Neural crest cell (in vitro differentiated cells): ENCODE measurements at regions not wholly inside any gene's neighbourhood (a gene's known extent, or its start where the extent isn't known, plus 50 kb on each side); places are given as distances from the start of the nearest gene placed in this dataset.

Source experiments
- DNase-seq: peaks from one replicate; pipeline ENCODE4 v3.0.0; 2021; ENCODE audit warnings: low read depth, mixed read lengths, low spot score
- H3K27ac Mint-ChIP-seq: one replicate; pipeline ENCODE4 v1.8.0; 2021; ENCODE audit warnings: mild to moderate bottlenecking, mixed read lengths; ENCODE audit not compliant: unreplicated experiment
- H3K27me3 Mint-ChIP-seq: 2 replicates; pipeline ENCODE4 v1.8.0; 2021; ENCODE audit warnings: low read depth, mild to moderate bottlenecking, mixed read lengths
- H3K36me3 Mint-ChIP-seq: 2 replicates; pipeline ENCODE4 v1.8.0; 2021; ENCODE audit warnings: low read depth, mild to moderate bottlenecking, mixed read lengths
- H3K4me1 Mint-ChIP-seq: 2 replicates; pipeline ENCODE4 v1.8.0; 2021; ENCODE audit warnings: mixed read lengths
- H3K4me3 Mint-ChIP-seq: one replicate; pipeline ENCODE4 v1.8.0; 2021; ENCODE audit warnings: mild to moderate bottlenecking, mixed read lengths
- H3K9me3 Mint-ChIP-seq: 2 replicates; pipeline ENCODE4 v1.8.0; 2021; ENCODE audit warnings: mixed read lengths
- CTCF ChIP-seq: fragments of 200-600 bp; sonication (generic); conservative IDR thresholded peaks from 2 replicates; pipeline ENCODE4 v1.5.0; 2021; ENCODE audit warnings: antibody characterized with exemption, mild to moderate bottlenecking

- Mint-ChIP-seq H3K4me3 (no peak overlapping the region), H3K36me3 (no peaks in the 10 kb centered on the region), H3K4me1 (peaks cover 9% of the 10 kb centered on the region), H3K9me3 (no peaks in the 10 kb centered on the region), H3K27ac (no peak overlapping the region), H3K27me3 (no peaks in the 10 kb centered on the region)
- no peak for DNase-seq
- TF ChIP-seq CTCF: no peak
Observed at GRCh38 chr12:89169321-89169720, 183.0 kb downstream of the DUSP6 start.

- H3K27ac Mint-ChIP-seq: no peak overlapping the region
- DNase-seq: no peak
- H3K27me3 Mint-ChIP-seq: no peaks in the 10 kb centered on the region
- H3K4me1 Mint-ChIP-seq: peaks cover 9% of the 10 kb centered on the region
- H3K4me3 Mint-ChIP-seq: no peak overlapping the region
- H3K9me3 Mint-ChIP-seq: no peaks in the 10 kb centered on the region
- no peak for TF ChIP-seq CTCF
- H3K36me3 Mint-ChIP-seq: no peaks in the 10 kb centered on the region
Observed at GRCh38 chr12:89167986-89168385, 184.3 kb downstream of the DUSP6 start.

GRCh38 chr12:89166525-89166934 is 185.8 kb downstream of the DUSP6 start:
- no peak for DNase-seq
- no peaks in the 10 kb centered on the region for H3K36me3 Mint-ChIP-seq
- H3K27ac Mint-ChIP-seq: no peak overlapping the region
- H3K9me3 Mint-ChIP-seq: no peaks in the 10 kb centered on the region
- H3K27me3 Mint-ChIP-seq: no peaks in the 10 kb centered on the region
- no peak overlapping the region for H3K4me3 Mint-ChIP-seq
- peaks cover 9% of the 10 kb centered on the region for H3K4me1 Mint-ChIP-seq
- no peak for TF ChIP-seq CTCF

GRCh38 chr12:89166121-89166520 is 186.2 kb downstream of the DUSP6 start:
- Mint-ChIP-seq H3K4me1 (peaks cover 9% of the 10 kb centered on the region), H3K27ac (no peak overlapping the region), H3K36me3 (no peaks in the 10 kb centered on the region), H3K27me3 (no peaks in the 10 kb centered on the region), H3K4me3 (no peak overlapping the region), H3K9me3 (no peaks in the 10 kb centered on the region)
- TF ChIP-seq CTCF: no peak
- DNase-seq: no peak

- H3K4me1 Mint-ChIP-seq: peaks cover 9% of the 10 kb centered on the region
- H3K36me3 Mint-ChIP-seq: no peaks in the 10 kb centered on the region
- H3K27me3 Mint-ChIP-seq: no peaks in the 10 kb centered on the region
- DNase-seq: no peak
- no peak overlapping the region for H3K27ac Mint-ChIP-seq
- H3K4me3 Mint-ChIP-seq: no peak overlapping the region
- TF ChIP-seq CTCF: no peak
- no peaks in the 10 kb centered on the region for H3K9me3 Mint-ChIP-seq
Observed at GRCh38 chr12:89165703-89166102, 186.6 kb downstream of the DUSP6 start.

DNA sequence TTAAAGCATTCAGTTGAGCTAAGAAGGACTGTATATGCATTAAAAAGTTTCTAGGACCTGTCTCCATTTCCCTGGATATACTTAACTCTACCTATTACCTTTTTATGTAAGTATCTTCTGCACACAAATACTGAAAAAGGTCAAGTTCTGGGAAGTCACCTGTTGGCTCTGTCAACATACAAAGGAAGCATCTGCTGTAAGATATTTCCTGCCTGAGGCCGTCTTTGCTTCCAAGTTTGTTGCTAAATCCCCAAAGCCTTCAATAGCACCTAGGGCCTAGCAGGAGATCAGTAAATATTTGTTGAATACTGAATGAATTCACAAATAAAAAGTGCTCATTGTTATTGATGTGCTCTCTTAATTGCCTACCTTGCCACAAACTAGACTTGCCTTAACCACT is 188.4 kb downstream of the DUSP6 start:
- Mint-ChIP-seq H3K27ac (no peak overlapping the region), H3K9me3 (no peaks in the 10 kb centered on the region), H3K27me3 (no peaks in the 10 kb centered on the region), H3K4me1 (peaks cover 9% of the 10 kb centered on the region), H3K4me3 (no peak overlapping the region), H3K36me3 (no peaks in the 10 kb centered on the region)
- no peak for DNase-seq
- TF ChIP-seq CTCF: no peak
